ENCODE measurements at regions not wholly inside any gene's neighbourhood (a gene's known extent, or its start where the extent isn't known, plus 50 kb on each side); places are given as distances from the start of the nearest gene placed in this dataset.
"Not testable (repeated sequence)": the region's sequence is repeated elsewhere in the genome, so short reads cannot be mapped to it uniquely, and the experiment has no call there.

DNA sequence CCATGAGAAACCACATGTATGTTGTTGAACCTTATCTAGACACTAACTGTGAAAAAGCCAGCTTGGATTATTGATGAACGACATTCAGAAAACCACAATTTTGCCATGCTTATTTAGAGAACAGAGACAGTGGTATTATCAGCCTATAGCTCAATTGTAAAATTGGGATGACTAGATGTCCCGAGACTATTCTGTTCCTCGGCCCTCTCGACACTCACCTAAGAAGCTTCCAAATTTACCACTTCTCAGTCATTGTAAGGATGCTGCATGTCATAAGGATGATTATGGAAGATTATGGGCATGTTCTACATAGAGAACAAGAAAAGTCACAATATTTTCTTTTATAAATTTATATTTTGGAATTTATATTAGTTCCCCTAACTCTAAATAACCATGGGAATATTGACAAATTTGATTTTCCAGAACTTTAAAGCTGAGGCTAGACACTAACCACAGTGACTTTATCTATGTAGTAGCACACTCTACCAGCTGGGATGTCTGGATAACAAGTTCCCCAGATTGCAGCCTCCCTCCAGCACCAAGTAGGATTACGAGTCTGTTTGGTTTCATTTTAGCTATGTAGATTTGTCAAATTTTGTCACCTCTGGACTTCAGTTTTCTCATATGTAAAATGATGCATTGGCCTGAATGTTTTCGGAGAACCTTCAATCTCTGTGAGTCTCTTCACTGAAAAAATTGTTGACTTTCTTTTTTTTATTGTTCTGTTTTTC, 513.6 kb downstream of the IRS2 start:
- DNase-seq (ENCODE audit: low spot score), result no peak

DNA sequence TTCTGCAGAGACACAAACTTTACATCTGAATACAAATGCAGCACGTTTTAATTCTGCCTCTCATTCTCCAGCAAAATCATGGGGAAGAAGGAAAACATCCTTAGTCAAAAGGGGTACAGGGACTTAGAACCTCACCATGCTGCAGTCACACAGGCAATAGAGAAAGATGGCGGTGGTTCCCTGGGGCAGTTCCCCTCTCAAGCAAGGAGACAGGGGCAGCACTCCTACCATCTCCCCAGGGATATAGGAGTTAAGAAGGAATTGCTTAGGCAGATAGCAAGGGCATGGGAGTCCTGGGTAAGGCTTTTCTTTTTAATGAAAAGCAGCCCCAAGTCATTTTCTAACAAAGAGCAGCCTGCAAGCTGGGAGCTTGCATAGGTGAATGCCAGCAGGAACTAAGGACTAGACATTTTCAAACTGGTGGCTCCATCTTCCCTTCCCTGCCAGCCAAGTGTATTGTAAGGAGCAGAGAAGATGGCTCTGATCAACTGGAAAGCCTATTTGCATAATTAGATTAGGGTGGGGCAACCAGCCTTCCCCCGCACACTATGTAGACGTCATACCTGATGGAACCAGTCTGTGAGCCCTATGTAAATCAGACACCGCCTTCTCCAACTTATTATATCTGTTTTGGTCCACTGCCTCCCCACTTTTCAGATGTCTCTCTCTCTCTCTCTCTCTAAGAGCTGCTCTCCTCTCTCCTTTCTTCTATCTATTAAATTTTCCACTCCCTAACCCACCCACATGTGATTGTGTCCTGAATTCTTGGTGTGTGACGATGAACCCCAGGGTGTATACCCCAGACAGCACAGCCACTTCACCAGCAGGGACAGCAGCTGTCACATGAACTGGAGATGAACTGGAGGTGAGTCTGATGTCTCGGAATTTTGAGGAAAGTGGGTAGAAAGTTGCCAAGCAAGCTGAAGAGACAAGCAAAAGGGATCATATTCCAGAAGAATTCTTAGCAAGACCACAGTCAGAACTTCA, 514.5 kb downstream of the IRS2 start:
- DNase-seq (ENCODE audit: low spot score), result no peak

DNA sequence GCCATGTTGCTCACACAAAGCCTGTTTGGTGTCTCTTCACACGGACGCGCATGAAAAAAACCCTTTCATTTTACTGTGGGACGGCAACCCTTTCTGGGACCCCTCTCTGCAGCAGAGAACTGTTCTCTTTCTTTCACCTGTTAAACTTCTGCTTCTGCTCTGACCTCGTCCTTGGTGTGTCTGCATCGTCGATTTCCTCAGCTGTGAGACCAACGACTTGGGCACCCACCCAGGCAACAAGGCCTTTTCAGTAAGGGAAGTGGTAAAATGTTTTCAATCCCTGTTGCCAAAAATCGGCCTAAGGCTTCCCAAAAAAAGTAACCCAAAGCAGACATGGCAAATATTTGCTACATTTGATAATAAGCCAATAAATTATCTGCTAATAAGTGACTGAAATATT, 515.3 kb downstream of the IRS2 start:
- no peak for DNase-seq (ENCODE audit: low spot score)

DNA sequence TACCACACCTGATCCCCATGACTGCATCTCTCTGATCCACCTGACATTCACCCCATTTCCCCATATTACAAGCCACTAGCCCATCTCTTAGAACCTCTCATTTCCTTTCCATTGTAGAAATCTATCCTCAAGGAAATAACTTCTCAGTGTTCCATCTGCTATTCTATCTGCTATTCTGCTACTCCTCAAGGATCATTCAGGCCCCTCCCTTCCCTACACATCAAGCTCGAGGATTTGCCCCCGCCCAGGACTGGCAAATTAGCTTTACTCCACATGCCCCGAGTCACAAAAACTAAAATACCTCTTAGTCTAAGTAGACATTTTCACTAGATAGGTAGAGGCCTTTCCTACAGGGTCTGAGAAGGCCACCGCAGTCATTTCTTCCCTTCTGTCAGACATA, 517.0 kb downstream of the IRS2 start:
- not testable (repeated sequence) for DNase-seq (ENCODE audit: low spot score)

DNA sequence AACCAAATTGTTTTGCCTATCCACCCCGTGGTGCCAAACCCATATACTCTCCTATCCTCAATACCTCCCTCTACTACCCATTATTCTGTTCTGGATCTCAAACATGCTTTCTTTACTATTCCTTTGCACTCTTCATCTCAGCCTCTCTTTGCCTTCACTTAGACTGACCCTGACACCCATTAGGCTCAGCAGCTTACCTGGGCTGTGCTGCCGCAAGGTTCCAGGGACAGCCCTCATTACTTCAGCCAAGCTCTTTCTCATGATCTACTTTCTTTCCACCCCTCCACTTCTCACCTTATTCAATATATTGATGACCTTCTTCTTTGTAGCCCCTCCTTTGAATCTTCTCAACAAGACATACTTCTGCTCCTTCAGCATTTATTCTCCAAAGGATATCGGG, 517.9 kb downstream of the IRS2 start:
- not testable (repeated sequence) for DNase-seq (ENCODE audit: low spot score)

DNA sequence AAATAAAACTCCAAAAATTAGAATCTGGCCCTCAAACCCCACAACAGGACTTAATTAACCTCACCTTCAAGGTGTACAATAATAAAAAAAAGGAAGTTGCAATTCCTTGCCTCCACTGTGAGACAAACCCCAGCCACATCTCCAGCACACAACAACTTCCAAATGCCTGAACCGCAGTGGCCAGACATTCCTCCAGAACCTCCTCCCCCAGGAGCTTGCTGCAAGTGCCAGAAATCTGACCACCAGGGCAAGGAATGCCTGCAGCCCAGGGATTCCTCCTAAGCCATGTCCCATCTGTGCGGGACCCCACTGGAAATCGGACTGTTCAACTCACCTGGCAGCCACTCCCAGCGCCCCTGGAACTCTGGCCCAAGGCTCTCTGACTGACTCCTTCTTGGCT, 519.0 kb downstream of the IRS2 start:
- not testable (repeated sequence) for DNase-seq (ENCODE audit: low spot score)

DNA sequence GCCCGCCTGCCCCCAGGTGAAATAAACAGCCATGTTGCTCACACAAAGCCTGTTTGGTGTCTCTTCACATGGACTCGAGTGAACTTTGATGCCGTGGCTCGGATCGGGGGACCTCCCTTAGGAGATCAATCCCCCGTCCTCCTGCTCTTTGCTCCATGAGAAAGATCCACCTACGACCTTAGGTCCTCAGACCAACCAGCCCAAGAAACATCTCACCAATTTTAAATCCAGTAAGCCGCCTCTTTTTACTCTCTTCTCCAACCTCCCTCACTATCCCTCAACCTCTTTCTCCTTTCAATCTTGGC, 521.0 kb downstream of the IRS2 start:
- not testable (repeated sequence) for DNase-seq (ENCODE audit: low spot score)

DNA sequence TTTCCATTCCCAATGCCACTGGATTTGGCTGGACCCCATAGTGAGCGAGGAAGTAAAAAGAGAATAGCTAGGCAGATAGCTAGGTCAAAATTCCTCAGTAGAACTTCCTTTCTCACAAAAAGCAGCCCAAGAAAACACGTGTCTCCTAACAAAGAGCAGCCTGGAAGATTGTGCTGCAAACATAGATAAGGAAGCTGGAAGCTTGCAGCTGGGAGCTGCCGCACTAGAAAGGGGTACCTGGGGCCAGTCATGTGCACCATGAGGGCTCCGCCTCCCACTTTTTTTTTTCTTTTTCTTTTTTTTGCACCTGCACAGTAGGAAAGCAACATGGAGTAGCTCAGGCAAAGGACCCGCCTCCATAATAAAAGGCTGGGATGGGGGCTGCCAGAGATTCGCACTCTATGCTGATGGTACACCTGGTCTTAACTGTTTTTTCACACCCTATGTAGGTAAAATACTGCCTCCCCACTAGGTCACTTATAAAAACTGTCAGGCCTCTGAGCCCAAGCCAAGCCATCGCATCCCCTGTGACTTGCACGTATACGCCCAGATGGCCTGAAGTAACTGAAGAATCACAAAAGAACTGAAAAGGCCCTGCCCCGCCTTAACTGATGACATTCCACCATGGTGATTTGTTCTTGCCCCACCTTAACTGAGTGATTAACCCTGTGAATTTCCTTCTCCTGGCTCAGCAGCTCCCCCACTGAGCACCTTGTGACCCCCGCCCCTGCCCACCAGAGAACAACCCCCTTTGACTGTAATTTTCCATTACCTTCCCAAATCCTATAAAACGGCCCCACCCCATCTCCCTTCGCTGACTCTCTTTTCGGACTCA, 521.6 kb downstream of the IRS2 start:
- not testable (repeated sequence) for DNase-seq (ENCODE audit: low spot score)

DNA sequence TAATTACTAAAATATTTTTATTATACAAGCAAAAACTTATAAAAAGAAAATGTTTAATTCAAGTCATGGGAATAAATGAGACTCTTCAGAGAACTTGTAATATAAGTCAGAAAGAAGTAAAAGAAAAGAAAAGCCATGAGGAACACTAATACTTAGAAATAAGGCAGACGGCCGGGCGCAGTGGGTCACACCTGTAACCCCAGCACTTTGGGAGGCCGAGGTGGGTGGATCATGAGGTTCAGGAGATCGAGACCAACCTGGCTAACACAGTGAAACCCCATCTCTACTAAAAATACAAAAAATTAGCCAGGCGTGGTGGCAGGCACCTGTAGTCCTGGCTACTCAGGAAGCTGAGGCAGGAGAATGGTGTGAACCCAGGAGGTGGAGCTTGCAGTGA, 528.6 kb downstream of the IRS2 start:
- not testable (repeated sequence) for DNase-seq (ENCODE audit: low spot score)
